Panc1 (cell line): ENCODE measurements at regions not wholly inside any gene's neighbourhood (a gene's known extent, or its start where the extent isn't known, plus 50 kb on each side); places are given as distances from the start of the nearest gene placed in this dataset.

Source experiments
- ATAC-seq: fragments of 200-7000 bp; cut with Tn5 transposase; 2 replicates; pipeline ENCODE4 v1.9.1; 2020; ENCODE audit warnings: mild to moderate bottlenecking, moderate library complexity
- BruUV-seq: library from RNA; stranded (reverse); fragments of 400-500 nt; replicated peaks from 2 replicates; lab custom pipeline; 2021; lab: Mats Ljungman, UMichigan
- CTCF ChIA-PET: fragments of 300-600 bp; sonication (Branson Sonifier 250); formaldehyde crosslinking; loops from one replicate; lab custom pipeline; 2022; ENCODE audit warnings: antibody characterized with exemption; lab: Charles Lee
- POLR2A ChIA-PET: fragments of 300-600 bp; sonication (Branson Sonifier 250); formaldehyde crosslinking; loops from one replicate; lab custom pipeline; 2022; ENCODE audit warnings: antibody characterized with exemption; lab: Charles Lee
- DNase-seq: peaks from one replicate; pipeline ENCODE4 v3.0.0-alpha.2; 2010; ENCODE audit warnings: low read depth, low spot score
- H3K27ac ChIP-seq: 2 replicates; pipeline ENCODE4 v1.5.1; 2011; ENCODE audit warnings: mild to moderate bottlenecking, low read length, inconsistent platforms
- H3K27me3 ChIP-seq: fragments of 200-500 bp; sonication (Bioruptor generic); 2 replicates; pipeline ENCODE4 v1.6.0; 2014; ENCODE audit warnings: low read length, inconsistent platforms; ENCODE audit not compliant: control insufficient read depth, insufficient read depth
- H3K36me3 ChIP-seq: fragments of 200-500 bp; sonication (Bioruptor generic); 2 replicates; pipeline ENCODE4 v1.5.1; 2014; ENCODE audit warnings: inconsistent platforms, mild to moderate bottlenecking, low read length, moderate library complexity; ENCODE audit not compliant: control insufficient read depth, insufficient read depth
- H3K4me1 ChIP-seq: 2 replicates; pipeline ENCODE4 v1.5.1; 2011; ENCODE audit warnings: inconsistent platforms, mild to moderate bottlenecking, low read length, moderate library complexity; ENCODE audit not compliant: control insufficient read depth, insufficient read depth
- H3K4me3 ChIP-seq, 2 experiments: 2 replicates each; pipeline ENCODE4 v1.5.1; 2011 to 2012; ENCODE audit warnings: low read depth in 2 of 2, low read length in 2 of 2, mild to moderate bottlenecking in 2 of 2, inconsistent platforms in 1 of 2, moderate library complexity in 1 of 2
- H3K9me3 ChIP-seq: fragments of 200-500 bp; sonication (Bioruptor generic); 2 replicates; pipeline ENCODE4 v1.5.1; 2014; ENCODE audit warnings: low read depth, mild to moderate bottlenecking, inconsistent platforms, low read length, moderate library complexity; ENCODE audit not compliant: control insufficient read depth, insufficient read depth
- CTCF ChIP-seq: fragments of 450-650 bp; IDR thresholded peaks from 2 replicates; pipeline ENCODE4 v1.5.1; 2017; ENCODE audit warnings: mild to moderate bottlenecking
- POLR2AphosphoS5 ChIP-seq: IDR thresholded peaks from 2 replicates; pipeline ENCODE4 v1.6.1; 2012; ENCODE audit warnings: mild to moderate bottlenecking, low read depth, low read length, moderate library complexity
- REST ChIP-seq, 2 experiments: IDR thresholded peaks; 2 replicates each; pipeline ENCODE4 v1.6.1; 2011 to 2012; ENCODE audit warnings: low read depth in 2 of 2, control low read depth in 1 of 2, low read length in 1 of 2, mild to moderate bottlenecking in 1 of 2, moderate library complexity in 1 of 2; ENCODE audit not compliant: insufficient read depth in 1 of 2
- SIN3A ChIP-seq: IDR thresholded peaks from 2 replicates; pipeline ENCODE4 v1.6.1; 2012; ENCODE audit warnings: low read depth, mild to moderate bottlenecking, low read length, moderate library complexity, borderline replicate concordance; ENCODE audit not compliant: insufficient read depth
- TCF7L2 ChIP-seq: IDR thresholded peaks from 2 replicates; pipeline ENCODE4 v1.6.1; 2011; ENCODE audit warnings: mild to moderate bottlenecking, low read depth, low read length, inconsistent platforms
- in situ Hi-C: cut with HindIII; loops from 2 replicates; pipeline ENCODE4 v1.10.0; 2016; ENCODE audit warnings: low sequenced_read_pairs, low pct_unique_long_range_greater_than_20kb
- intact Hi-C: fragments of 100-400 bp; cut with micrococcal nuclease; formaldehyde crosslinking; loops from one replicate; pipeline ENCODE4 v1.10.0; 2022; ENCODE audit not compliant: unreplicated experiment

GRCh38 chr6:148682990-148683389 lies 63.8 kb upstream of the UST start:
- intact Hi-C loops, result no loop called here
- Histone ChIP-seq H3K27me3 (no peaks in the 10 kb centered on the region), H3K36me3 (no peaks in the 10 kb centered on the region), H3K27ac (no peak overlapping the region), H3K9me3 (no peaks in the 10 kb centered on the region), H3K4me1 (no peaks in the 10 kb centered on the region), H3K4me3 (no peak overlapping the region)
- DNase-seq (no peak), ATAC-seq (no peak)
- BruUV-seq, result no TSS peak
- CTCF ChIA-PET, result no interaction called here
- in situ Hi-C loops, result no loop called here
- no peak for TF ChIP-seq TCF7L2
- TF ChIP-seq CTCF, result no peak
- no peak for TF ChIP-seq REST (IDR thresholded peaks at IDR 0.05; ENCODE audit: insufficient read depth in 1 of 2, low read depth in 2 of 2, low read length in 1 of 2)
- TF ChIP-seq SIN3A, result no peak
- no peak for TF ChIP-seq POLR2AphosphoS5
- POLR2A ChIA-PET, result no interaction called here

GRCh38 chr6:148689168-148689567 lies 57.7 kb upstream of the UST start:
- no peaks in the 10 kb centered on the region for H3K27me3 ChIP-seq
- no peak for DNase-seq
- H3K4me3 ChIP-seq, result no peak overlapping the region
- intact Hi-C loops, result no loop called here
- POLR2A ChIA-PET, result no interaction called here
- H3K36me3 ChIP-seq, result no peaks in the 10 kb centered on the region
- H3K9me3 ChIP-seq, result no peaks in the 10 kb centered on the region
- no peak for ATAC-seq
- H3K27ac ChIP-seq, result no peak overlapping the region
- no TSS peak for BruUV-seq
- in situ Hi-C loops, result no loop called here
- H3K4me1 ChIP-seq, result no peaks in the 10 kb centered on the region
- TF ChIP-seq SIN3A (no peak), REST (IDR thresholded peaks at IDR 0.05; ENCODE audit: insufficient read depth in 1 of 2, low read depth in 2 of 2, low read length in 1 of 2) (no peak), POLR2AphosphoS5 (no peak), CTCF (no peak), TCF7L2 (no peak)
- CTCF ChIA-PET, result no interaction called here
